A673 (cell line): ENCODE measurements at regions not wholly inside any gene's neighbourhood (a gene's known extent, or its start where the extent isn't known, plus 50 kb on each side); places are given as distances from the start of the nearest gene placed in this dataset.

Source experiments
- BruUV-seq: library from RNA; stranded (reverse); fragments of 400-500 nt; replicated peaks from 2 replicates; lab custom pipeline; 2021; lab: Mats Ljungman, UMichigan
- CTCF ChIA-PET: fragments of 300-600 bp; sonication (Branson Sonifier 250); formaldehyde crosslinking; loops from one replicate; lab custom pipeline; 2022; ENCODE audit warnings: antibody characterized with exemption; lab: Charles Lee
- POLR2A ChIA-PET: fragments of 300-600 bp; sonication (Branson Sonifier 250); formaldehyde crosslinking; loops from one replicate; lab custom pipeline; 2022; ENCODE audit warnings: antibody characterized with exemption; ENCODE audit not compliant: low non-redundant PET; lab: Charles Lee
- DNase-seq: peaks from one replicate; pipeline ENCODE4 v3.0.0-alpha.2; 2015; ENCODE audit warnings: low spot score
- H3K27ac ChIP-seq: fragments of 200-600 bp; sonication (generic); 2 replicates; pipeline ENCODE4 v1.5.1; 2016; ENCODE audit warnings: mixed run types, low read depth, mild to moderate bottlenecking, mixed read lengths, antibody characterized with exemption, low read length; ENCODE audit not compliant: poor library complexity, severe bottlenecking
- H3K27me3 ChIP-seq: fragments of 200-600 bp; sonication (generic); replicated peaks from 2 replicates; pipeline ENCODE4 v1.6.1; 2017; ENCODE audit warnings: mixed run types, low read depth, mild to moderate bottlenecking, mixed read lengths, antibody characterized with exemption, low read length; ENCODE audit not compliant: insufficient read depth, poor library complexity
- H3K36me3 ChIP-seq: fragments of 200-600 bp; sonication (generic); 2 replicates; pipeline ENCODE4 v1.6.1; 2016; ENCODE audit warnings: mixed run types, mild to moderate bottlenecking, mixed read lengths, antibody characterized with exemption, low read length; ENCODE audit not compliant: insufficient read depth, poor library complexity, severe bottlenecking
- H3K4me1 ChIP-seq: fragments of 200-600 bp; sonication (generic); 2 replicates; pipeline ENCODE4 v1.6.1; 2017; ENCODE audit warnings: mixed run types, mild to moderate bottlenecking, mixed read lengths, antibody characterized with exemption, low read length; ENCODE audit not compliant: insufficient read depth, poor library complexity, severe bottlenecking
- H3K4me3 ChIP-seq: fragments of 200-600 bp; sonication (generic); 2 replicates; pipeline ENCODE4 v1.5.1; 2016; ENCODE audit warnings: low read depth, mixed run types, mild to moderate bottlenecking, mixed read lengths, low read length; ENCODE audit not compliant: poor library complexity, severe bottlenecking
- H3K9me3 ChIP-seq: fragments of 200-600 bp; sonication (generic); 2 replicates; pipeline ENCODE4 v1.6.1; 2016; ENCODE audit warnings: mixed run types, low read depth, mild to moderate bottlenecking, mixed read lengths, antibody characterized with exemption, low read length; ENCODE audit not compliant: poor library complexity, severe bottlenecking
- CTCF ChIP-seq: fragments of 300-800, 200-600 bp; sonication (generic); conservative IDR thresholded peaks from 2 replicates; pipeline ENCODE4 v1.5.1; 2017; ENCODE audit warnings: low read depth, mild to moderate bottlenecking, antibody characterized with exemption, low read length, moderate library complexity, mixed read lengths
- EZH2 ChIP-seq: fragments of 200-600 bp; sonication (generic); IDR thresholded peaks from 2 replicates; pipeline ENCODE4 v1.6.1; 2017; ENCODE audit warnings: borderline replicate concordance, low read depth, mild to moderate bottlenecking, mixed read lengths, antibody characterized with exemption, low read length; ENCODE audit not compliant: poor library complexity, severe bottlenecking
- intact Hi-C: fragments of 100-400 bp; cut with micrococcal nuclease; formaldehyde crosslinking; loops from one replicate; pipeline ENCODE4 v1.10.0; 2022; ENCODE audit not compliant: unreplicated experiment

GRCh38 chr5:174649391-174649790, 75.0 kb upstream of the MSX2 start:
- no peaks in the 10 kb centered on the region for H3K27me3 ChIP-seq
- no peak overlapping the region for H3K27ac ChIP-seq
- POLR2A ChIA-PET: no interaction called here
- no peak for TF ChIP-seq EZH2
- no peak for TF ChIP-seq CTCF
- CTCF ChIA-PET: no interaction called here
- H3K4me1 ChIP-seq: no peaks in the 10 kb centered on the region
- no peak overlapping the region for H3K4me3 ChIP-seq
- no peaks in the 10 kb centered on the region for H3K36me3 ChIP-seq
- BruUV-seq: no TSS peak
- no peaks in the 10 kb centered on the region for H3K9me3 ChIP-seq
- no peak for DNase-seq
- intact Hi-C loops: no loop called here

GRCh38 chr5:174654442-174654841, 69.9 kb upstream of the MSX2 start:
- Histone ChIP-seq H3K27ac (no peak overlapping the region), H3K4me3 (no peak overlapping the region), H3K27me3 (peaks cover 4% of the 10 kb centered on the region), H3K36me3 (no peaks in the 10 kb centered on the region), H3K4me1 (no peaks in the 10 kb centered on the region), H3K9me3 (no peaks in the 10 kb centered on the region)
- intact Hi-C loops: no loop called here
- POLR2A ChIA-PET: no interaction called here
- no TSS peak for BruUV-seq
- peak; percentile 0 for DNase-seq
- CTCF ChIA-PET: no interaction called here
- TF ChIP-seq CTCF: no peak
- no peak for TF ChIP-seq EZH2

GRCh38 chr5:174655351-174655750, 69.0 kb upstream of the MSX2 start:
- DNase-seq: peak; percentile 3
- H3K4me3 ChIP-seq: no peak overlapping the region
- TF ChIP-seq CTCF: no peak
- no peak for TF ChIP-seq EZH2
- no peaks in the 10 kb centered on the region for H3K4me1 ChIP-seq
- BruUV-seq: no TSS peak
- POLR2A ChIA-PET: no interaction called here
- H3K9me3 ChIP-seq: no peaks in the 10 kb centered on the region
- intact Hi-C loops: no loop called here
- H3K27me3 ChIP-seq: peaks cover 4% of the 10 kb centered on the region
- H3K36me3 ChIP-seq: no peaks in the 10 kb centered on the region
- CTCF ChIA-PET: no interaction called here
- no peak overlapping the region for H3K27ac ChIP-seq
